ENCODE measurements at regions not wholly inside any gene's neighbourhood (a gene's known extent, or its start where the extent isn't known, plus 50 kb on each side); places are given as distances from the start of the nearest gene placed in this dataset.

DNA sequence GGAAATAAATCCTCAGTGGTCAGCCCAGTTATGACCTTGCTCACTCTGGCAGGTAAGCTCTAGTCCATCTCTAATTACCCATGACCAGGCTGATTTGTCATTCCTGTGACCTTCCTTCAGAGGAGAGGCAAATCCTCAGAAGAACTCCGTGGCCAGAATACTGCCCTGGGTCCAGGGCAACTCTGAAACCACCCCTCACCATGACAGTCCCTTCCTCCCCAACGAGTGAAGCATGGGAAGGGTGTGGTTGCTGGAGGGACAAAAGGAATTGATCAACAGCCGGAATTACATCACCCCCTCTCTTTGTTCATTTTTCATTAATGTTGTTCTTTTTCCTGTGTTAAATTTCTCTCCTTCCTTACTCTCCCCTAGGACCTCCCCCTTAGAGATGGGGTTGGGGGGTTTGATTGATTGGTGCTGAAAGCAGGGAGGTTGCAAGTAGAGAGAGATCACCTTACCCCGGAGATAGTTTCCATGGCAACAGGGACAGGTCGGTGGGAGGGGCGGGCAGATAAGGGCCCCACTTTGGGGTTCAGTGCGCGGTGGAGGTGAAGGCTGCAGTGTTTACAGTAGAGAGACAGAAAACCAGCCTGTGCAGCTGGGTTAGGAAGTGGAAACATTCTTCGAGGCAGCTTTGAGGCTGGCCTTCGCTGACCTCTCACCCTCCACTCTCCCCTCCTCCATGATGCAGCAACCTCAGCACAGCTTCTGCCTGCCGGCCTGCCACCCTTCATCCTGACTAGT, 647.4 kb downstream of the BCOR start:
- Mint-ChIP-seq H3K27ac (no peak overlapping the region), H3K9me3 (no peaks in the 10 kb centered on the region), H3K4me3 (no peak overlapping the region), H3K27me3 (ENCODE audit: low read depth in 3 of 3) (peaks cover 0 to 7% (median 2%) of the 10 kb centered on the region in 3 donors), H3K4me1 (no peaks in the 10 kb centered on the region), H3K36me3 (no peaks in the 10 kb centered on the region)
- DNase-seq: no peak

DNA sequence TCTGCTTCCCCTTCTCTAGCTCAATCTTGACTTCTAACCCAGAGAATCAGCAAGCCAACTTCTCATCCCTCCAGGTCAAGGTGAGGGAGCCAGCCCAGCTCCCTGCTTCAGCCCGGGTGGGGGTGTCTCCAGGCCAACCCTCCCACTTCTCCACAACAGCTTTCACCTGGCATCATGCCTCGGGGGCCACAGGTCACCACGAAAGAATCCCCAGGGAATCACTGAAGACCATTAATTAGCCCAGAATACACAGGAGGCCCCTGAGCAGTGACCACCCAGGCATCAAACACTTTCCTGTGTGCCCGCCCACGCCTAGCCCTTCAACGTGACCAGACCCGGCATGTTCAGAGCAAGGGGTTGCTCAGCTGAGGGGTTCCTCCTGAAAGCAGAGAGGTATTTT, 646.7 kb downstream of the BCOR start:
- Mint-ChIP-seq H3K4me3 (no peak overlapping the region), H3K36me3 (no peaks in the 10 kb centered on the region), H3K27ac (no peak overlapping the region)

GRCh38 chrX:39452401-39452800, 645.4 kb downstream of the BCOR start:
- Mint-ChIP-seq H3K9me3 (no peaks in the 10 kb centered on the region), H3K4me1 (no peaks in the 10 kb centered on the region), H3K27ac (no peak overlapping the region), H3K4me3 (no peak overlapping the region), H3K27me3 (ENCODE audit: low read depth in 3 of 3) (peaks cover 0 to 7% (median 2%) of the 10 kb centered on the region in 3 donors), H3K36me3 (no peaks in the 10 kb centered on the region)
- DNase-seq: no peak

More for the DNA sequence above, 646.7 kb downstream of the BCOR start:
- no peak for DNase-seq
- Mint-ChIP-seq H3K27me3 (ENCODE audit: low read depth in 3 of 3) (peaks cover 0 to 7% (median 2%) of the 10 kb centered on the region in 3 donors), H3K9me3 (no peaks in the 10 kb centered on the region), H3K4me1 (no peaks in the 10 kb centered on the region)

- Mint-ChIP-seq H3K36me3 (no peaks in the 10 kb centered on the region), H3K27me3 (ENCODE audit: low read depth in 3 of 3) (peaks cover 0 to 10% (median 2%) of the 10 kb centered on the region in 3 donors), H3K4me3 (no peak overlapping the region), H3K9me3 (no peaks in the 10 kb centered on the region), H3K4me1 (no peaks in the 10 kb centered on the region), H3K27ac (no peak overlapping the region)
- DNase-seq: no peak
These were observed 643.7 kb downstream of the BCOR start for GRCh38 chrX:39453889-39454621.

DNA sequence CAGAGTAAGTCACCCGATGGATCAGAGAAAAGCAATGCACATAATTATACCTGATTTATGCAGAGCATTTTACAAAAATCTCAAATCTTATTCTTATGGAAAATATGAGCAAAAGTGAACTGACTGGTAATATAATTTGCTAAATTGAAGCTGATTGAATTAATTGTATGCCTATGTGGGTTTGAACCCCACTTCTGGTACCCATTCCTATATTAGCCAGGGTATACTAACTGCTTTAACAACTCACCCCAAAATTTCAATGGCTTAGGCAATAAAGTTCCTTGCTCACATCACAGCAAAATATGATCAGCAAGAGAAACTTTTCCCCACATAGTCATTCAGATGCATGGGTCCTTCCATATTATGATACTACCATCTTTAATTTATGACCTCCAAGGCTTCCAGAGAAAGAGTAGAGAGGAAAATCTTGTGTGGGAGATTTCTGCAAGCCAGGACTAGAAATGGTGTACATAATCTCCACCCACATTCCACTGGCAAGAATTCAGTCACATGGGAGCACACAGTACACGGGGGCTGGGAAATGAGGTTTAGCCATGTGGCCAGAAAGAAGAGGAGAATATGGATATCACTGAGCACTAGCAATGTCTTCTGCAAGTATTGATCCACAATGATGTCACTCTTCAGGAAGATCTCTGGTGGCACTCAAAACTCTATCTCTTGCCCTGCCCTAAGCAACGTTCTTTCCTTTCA, 640.7 kb downstream of the BCOR start:
- peaks cover 1 to 10% (median 3%) of the 10 kb centered on the region in 3 donors for H3K27me3 Mint-ChIP-seq (ENCODE audit: low read depth in 3 of 3)
- DNase-seq: no peak
- no peaks in the 10 kb centered on the region for H3K9me3 Mint-ChIP-seq
- no peak overlapping the region for H3K27ac Mint-ChIP-seq
- H3K4me1 Mint-ChIP-seq: no peaks in the 10 kb centered on the region
- no peak overlapping the region for H3K4me3 Mint-ChIP-seq
- H3K36me3 Mint-ChIP-seq: no peaks in the 10 kb centered on the region

DNA sequence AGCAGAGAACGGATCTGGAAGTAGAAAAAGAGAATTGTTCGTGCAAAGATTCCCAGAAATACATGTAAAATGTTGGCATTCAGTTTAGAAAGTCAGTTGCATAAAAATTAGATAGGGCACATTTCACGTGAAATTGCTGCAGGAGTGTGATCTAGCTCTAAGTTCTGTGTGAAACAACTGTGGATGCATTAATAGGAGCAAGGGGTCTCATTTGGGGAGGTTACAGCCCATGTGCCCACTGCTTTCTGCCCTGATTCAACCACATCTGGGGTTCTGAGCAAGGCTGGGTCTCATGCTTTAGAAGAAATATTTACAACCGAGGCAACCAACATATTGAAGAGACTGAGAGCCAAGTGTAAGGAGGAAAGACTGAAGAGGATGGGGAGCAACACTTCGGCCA, 639.0 kb downstream of the BCOR start:
- Mint-ChIP-seq H3K36me3 (no peaks in the 10 kb centered on the region), H3K4me1 (no peaks in the 10 kb centered on the region), H3K4me3 (no peak overlapping the region), H3K27me3 (ENCODE audit: low read depth in 3 of 3) (peaks cover 1 to 10% (median 7%) of the 10 kb centered on the region in 3 donors), H3K27ac (no peak overlapping the region), H3K9me3 (no peaks in the 10 kb centered on the region)
- DNase-seq: no peak

- no peak for DNase-seq
- H3K4me3 Mint-ChIP-seq: no peak overlapping the region
- no peaks in the 10 kb centered on the region for H3K9me3 Mint-ChIP-seq
- no peak overlapping the region for H3K27ac Mint-ChIP-seq
- peaks cover 3 to 8% (median 7%) of the 10 kb centered on the region in 3 donors for H3K27me3 Mint-ChIP-seq (ENCODE audit: low read depth in 3 of 3)
- no peaks in the 10 kb centered on the region for H3K4me1 Mint-ChIP-seq
- H3K36me3 Mint-ChIP-seq: no peaks in the 10 kb centered on the region
These were observed 638.6 kb downstream of the BCOR start for GRCh38 chrX:39459204-39459603.

GRCh38 chrX:39459952-39460351, 637.8 kb downstream of the BCOR start:
- Mint-ChIP-seq H3K27me3 (ENCODE audit: low read depth in 3 of 3) (peaks cover 5 to 10% (median 9%) of the 10 kb centered on the region in 3 donors), H3K4me1 (no peaks in the 10 kb centered on the region), H3K27ac (no peak overlapping the region), H3K9me3 (no peaks in the 10 kb centered on the region), H3K36me3 (no peaks in the 10 kb centered on the region), H3K4me3 (no peak overlapping the region)
- DNase-seq: no peak

- Mint-ChIP-seq H3K9me3 (no peaks in the 10 kb centered on the region), H3K27me3 (ENCODE audit: low read depth in 3 of 3) (peaks cover 5 to 9% (median 9%) of the 10 kb centered on the region in 3 donors), H3K4me1 (no peaks in the 10 kb centered on the region), H3K36me3 (no peaks in the 10 kb centered on the region), H3K27ac (no peak overlapping the region), H3K4me3 (no peak overlapping the region)
- no peak for DNase-seq
These were observed 637.3 kb downstream of the BCOR start for GRCh38 chrX:39460499-39460898.

DNA sequence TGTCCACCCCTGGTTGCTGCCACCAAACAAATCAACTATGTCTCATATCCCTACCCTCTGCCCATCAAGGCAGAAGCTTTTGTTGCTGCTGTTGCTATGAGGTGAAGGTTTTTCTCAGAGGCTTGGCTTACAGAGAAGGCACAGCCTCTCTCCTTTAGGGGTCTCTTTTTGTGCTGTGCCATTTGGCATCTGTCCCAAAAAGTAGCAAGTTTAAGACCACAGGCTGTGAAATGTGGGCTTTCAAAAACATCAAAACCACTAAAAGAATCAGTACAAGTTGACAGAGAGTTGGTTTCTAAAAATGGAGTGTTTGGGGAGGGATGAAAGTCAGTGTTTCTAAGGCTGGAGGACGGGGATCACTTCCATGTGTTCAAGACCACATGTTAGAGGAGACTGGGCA, 634.9 kb downstream of the BCOR start:
- Mint-ChIP-seq H3K4me3 (no peak overlapping the region), H3K27me3 (ENCODE audit: low read depth in 3 of 3) (peaks cover 5 to 12% (median 9%) of the 10 kb centered on the region in 3 donors), H3K27ac (no peak overlapping the region)

GRCh38 chrX:39464253-39464652, 633.5 kb downstream of the BCOR start:
- H3K4me1 Mint-ChIP-seq: no peaks in the 10 kb centered on the region
- DNase-seq: no peak
- no peaks in the 10 kb centered on the region for H3K36me3 Mint-ChIP-seq
- H3K27me3 Mint-ChIP-seq (ENCODE audit: low read depth in 3 of 3): peaks cover 5 to 11% (median 9%) of the 10 kb centered on the region in 3 donors
- no peaks in the 10 kb centered on the region for H3K9me3 Mint-ChIP-seq
- H3K4me3 Mint-ChIP-seq: no peak overlapping the region
- H3K27ac Mint-ChIP-seq: no peak overlapping the region

More for the DNA sequence above, 634.9 kb downstream of the BCOR start:
- H3K36me3 Mint-ChIP-seq: no peaks in the 10 kb centered on the region
- H3K4me1 Mint-ChIP-seq: no peaks in the 10 kb centered on the region
- no peak for DNase-seq
- H3K9me3 Mint-ChIP-seq: no peaks in the 10 kb centered on the region

- H3K27ac Mint-ChIP-seq: no peak overlapping the region
- no peaks in the 10 kb centered on the region for H3K36me3 Mint-ChIP-seq
- no peak overlapping the region for H3K4me3 Mint-ChIP-seq
- no peaks in the 10 kb centered on the region for H3K9me3 Mint-ChIP-seq
- no peaks in the 10 kb centered on the region for H3K4me1 Mint-ChIP-seq
- DNase-seq: no peak
- peaks cover 4 to 9% (median 9%) of the 10 kb centered on the region in 3 donors for H3K27me3 Mint-ChIP-seq (ENCODE audit: low read depth in 3 of 3)
These were observed 632.3 kb downstream of the BCOR start for GRCh38 chrX:39465467-39465866.

DNA sequence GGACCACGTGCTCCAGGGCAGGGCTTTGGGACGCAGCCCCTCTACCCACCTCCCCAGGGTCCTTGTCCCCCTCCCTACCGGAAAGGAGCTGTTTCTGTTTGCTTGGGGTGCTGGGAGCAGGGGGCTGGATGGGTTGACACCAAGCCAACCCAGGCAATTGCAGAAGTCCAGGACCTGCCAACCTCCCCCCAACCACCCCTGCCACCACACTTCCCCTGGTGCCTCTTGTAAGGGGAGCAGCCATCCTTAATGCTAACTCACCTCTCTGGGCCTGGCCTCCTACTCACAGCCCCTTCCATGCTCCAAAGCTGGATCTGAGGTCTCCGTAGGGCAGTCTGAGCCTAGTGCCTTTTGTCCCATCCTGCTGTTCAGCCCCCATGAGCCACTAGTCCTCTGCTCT, 631.9 kb downstream of the BCOR start:
- DNase-seq: no peak
- Mint-ChIP-seq H3K36me3 (no peaks in the 10 kb centered on the region), H3K27ac (no peak overlapping the region), H3K27me3 (ENCODE audit: low read depth in 3 of 3) (peaks cover 4 to 9% (median 9%) of the 10 kb centered on the region in 3 donors), H3K4me3 (no peak overlapping the region), H3K4me1 (no peaks in the 10 kb centered on the region), H3K9me3 (no peaks in the 10 kb centered on the region)

DNA sequence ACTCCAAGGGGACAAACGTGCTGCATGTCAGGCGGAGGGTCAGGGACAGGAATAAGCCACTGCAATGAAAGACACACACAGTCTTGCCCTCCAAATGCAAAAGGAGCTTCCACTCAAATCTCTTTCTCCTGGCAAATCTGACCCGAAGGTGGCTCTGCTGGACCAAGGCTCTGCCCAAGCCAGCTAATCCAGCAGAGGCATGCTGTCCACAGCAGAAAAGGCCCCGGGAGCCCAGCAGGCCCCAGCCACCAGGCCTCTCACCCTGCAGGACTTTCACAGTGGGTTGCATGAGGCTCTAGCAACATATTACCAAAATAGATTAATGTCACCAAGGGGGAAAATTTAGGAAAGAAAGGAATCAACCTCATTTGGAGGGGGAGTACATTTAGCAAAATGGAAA, 628.6 kb downstream of the BCOR start:
- no peaks in the 10 kb centered on the region for H3K9me3 Mint-ChIP-seq
- no peaks in the 10 kb centered on the region for H3K4me1 Mint-ChIP-seq
- H3K4me3 Mint-ChIP-seq: no peak overlapping the region
- peaks cover 2 to 10% (median 6%) of the 10 kb centered on the region in 3 donors for H3K27me3 Mint-ChIP-seq (ENCODE audit: low read depth in 3 of 3)
- DNase-seq: no peak
- H3K36me3 Mint-ChIP-seq: no peaks in the 10 kb centered on the region
- no peak overlapping the region for H3K27ac Mint-ChIP-seq

Data from immature natural killer cell (primary cell).